Suprapubic skin (tissue), 4 donors: ENCODE measurements at regions not wholly inside any gene's neighbourhood (a gene's known extent, or its start where the extent isn't known, plus 50 kb on each side); places are given as distances from the start of the nearest gene placed in this dataset.

Experiments used
- DNase-seq, 2 donors: peaks; one replicate each; pipeline ENCODE4 v3.0.0-alpha.2; 2019; ENCODE audit warnings: low spot score in 2 of 2
- H3K27ac ChIP-seq: fragments of 200-600 bp; sonication (generic); one replicate; pipeline ENCODE4 v1.5.1; 2019
- H3K27me3 ChIP-seq: fragments of 200-600 bp; sonication (generic); one replicate; pipeline ENCODE4 v1.5.1; 2019
- H3K36me3 ChIP-seq: fragments of 200-600 bp; sonication (generic); one replicate; pipeline ENCODE4 v1.5.1; 2019
- H3K4me1 ChIP-seq: fragments of 200-600 bp; sonication (generic); one replicate; pipeline ENCODE4 v1.5.1; 2019
- H3K4me3 ChIP-seq: fragments of 200-600 bp; sonication (generic); one replicate; pipeline ENCODE4 v1.5.1; 2019; ENCODE audit warnings: mild to moderate bottlenecking
- H3K9me3 ChIP-seq: fragments of 200-600 bp; sonication (generic); one replicate; pipeline ENCODE4 v1.5.1; 2019
- CTCF ChIP-seq, 2 donors: fragments of 200-600 bp in 1 of 2; fragments of 450-650 bp in 1 of 2; sonication (generic) in 1 of 2; IDR thresholded peaks; one replicate each; pipeline ENCODE4 v1.5.1; 2016 to 2019; ENCODE audit warnings: antibody characterized with exemption in 2 of 2, mild to moderate bottlenecking in 1 of 2, moderate library complexity in 1 of 2
- EP300 ChIP-seq: sonication (generic); formaldehyde crosslinking; IDR thresholded peaks from one replicate; pipeline ENCODE4 v1.6.1; 2017; ENCODE audit warnings: antibody characterized with exemption
- POLR2A ChIP-seq, 2 donors: fragments of 450-650 bp; IDR thresholded peaks; one replicate each; pipeline ENCODE4 v1.6.1; 2017; ENCODE audit warnings: antibody characterized with exemption in 2 of 2, mild to moderate bottlenecking in 2 of 2, moderate library complexity in 2 of 2
- POLR2AphosphoS5 ChIP-seq, 3 donors: sonication (generic); formaldehyde crosslinking; IDR thresholded peaks; one replicate each; pipeline ENCODE4 v1.6.1; 2017; ENCODE audit warnings: antibody characterized with exemption in 3 of 3
- WGBS: methylation state at CpG from one replicate; pipeline ENCODE4 v1.1.5; 2018; 5-methylcytosine and 5-hydroxymethylcytosine counted together

GRCh38 chr1:177770096-177770495, 199.8 kb downstream of the SEC16B start:
- Histone ChIP-seq H3K4me1 (no peaks in the 10 kb centered on the region), H3K27me3 (no peaks in the 10 kb centered on the region), H3K27ac (no peak overlapping the region), H3K4me3 (no peak overlapping the region), H3K36me3 (no peaks in the 10 kb centered on the region), H3K9me3 (no peaks in the 10 kb centered on the region)
- TF ChIP-seq EP300 (no peak), POLR2A (IDR thresholded peaks at IDR 0.05) (no peak), CTCF (IDR thresholded peaks at IDR 0.05) (no peak), POLR2AphosphoS5 (IDR thresholded peaks at IDR 0.05) (no peak)
- DNase-seq, result no peak

- Histone ChIP-seq H3K27ac (no peak overlapping the region), H3K4me1 (no peaks in the 10 kb centered on the region), H3K4me3 (no peak overlapping the region), H3K9me3 (peaks cover 3% of the 10 kb centered on the region), H3K27me3 (no peaks in the 10 kb centered on the region), H3K36me3 (no peaks in the 10 kb centered on the region)
- no peak for DNase-seq
- 77% methylated on average over 7 of the region's 7 CpGs for WGBS
- no peak for TF ChIP-seq EP300
These were observed 213.9 kb downstream of the SEC16B start for GRCh38 chr1:177755851-177756560.

- no peaks in the 10 kb centered on the region for H3K4me1 ChIP-seq
- H3K9me3 ChIP-seq, result peaks cover 3% of the 10 kb centered on the region
- WGBS, result 15% methylated on average over 2 of the region's 2 CpGs
- DNase-seq, result no peak
- H3K27me3 ChIP-seq, result no peaks in the 10 kb centered on the region
- H3K4me3 ChIP-seq, result no peak overlapping the region
- no peaks in the 10 kb centered on the region for H3K36me3 ChIP-seq
- TF ChIP-seq EP300 (no peak), POLR2A (IDR thresholded peaks at IDR 0.05) (no peak), POLR2AphosphoS5 (IDR thresholded peaks at IDR 0.05) (no peak)
- no peak overlapping the region for H3K27ac ChIP-seq
These were observed 215.3 kb downstream of the SEC16B start for GRCh38 chr1:177754603-177755002.

GRCh38 chr1:177753655-177754054, 216.2 kb downstream of the SEC16B start:
- Histone ChIP-seq H3K4me3 (no peak overlapping the region), H3K4me1 (no peaks in the 10 kb centered on the region), H3K27me3 (no peaks in the 10 kb centered on the region), H3K9me3 (no peaks in the 10 kb centered on the region), H3K27ac (no peak overlapping the region), H3K36me3 (no peaks in the 10 kb centered on the region)
- TF ChIP-seq EP300 (no peak), POLR2A (IDR thresholded peaks at IDR 0.05) (no peak), CTCF (IDR thresholded peaks at IDR 0.05) (no peak), POLR2AphosphoS5 (IDR thresholded peaks at IDR 0.05) (no peak)
- 58% methylated on average over 5 of the region's 5 CpGs for WGBS
- no peak for DNase-seq

- DNase-seq, result no peak
- H3K36me3 ChIP-seq, result no peaks in the 10 kb centered on the region
- H3K4me1 ChIP-seq, result no peaks in the 10 kb centered on the region
- TF ChIP-seq POLR2AphosphoS5 (IDR thresholded peaks at IDR 0.05) (no peak), CTCF (IDR thresholded peaks at IDR 0.05) (no peak), POLR2A (IDR thresholded peaks at IDR 0.05) (no peak), EP300 (no peak)
- H3K27me3 ChIP-seq, result no peaks in the 10 kb centered on the region
- H3K4me3 ChIP-seq, result no peak overlapping the region
- WGBS, result 78% methylated on average over 4 of the region's 4 CpGs
- H3K9me3 ChIP-seq, result no peaks in the 10 kb centered on the region
- no peak overlapping the region for H3K27ac ChIP-seq
These were observed 221.6 kb downstream of the SEC16B start for GRCh38 chr1:177748080-177748801.

- H3K27me3 ChIP-seq, result no peaks in the 10 kb centered on the region
- H3K36me3 ChIP-seq, result no peaks in the 10 kb centered on the region
- DNase-seq, result no peak
- H3K9me3 ChIP-seq, result no peaks in the 10 kb centered on the region
- TF ChIP-seq EP300 (no peak), POLR2AphosphoS5 (IDR thresholded peaks at IDR 0.05) (no peak), POLR2A (IDR thresholded peaks at IDR 0.05) (no peak), CTCF (IDR thresholded peaks at IDR 0.05) (no peak)
- 75% methylated on average over 3 of the region's 3 CpGs for WGBS
- H3K4me3 ChIP-seq, result no peak overlapping the region
- no peak overlapping the region for H3K27ac ChIP-seq
- H3K4me1 ChIP-seq, result no peaks in the 10 kb centered on the region
These were observed 223.7 kb downstream of the SEC16B start for GRCh38 chr1:177746155-177746554.
